ENCODE measurements at regions not wholly inside any gene's neighbourhood (a gene's known extent, or its start where the extent isn't known, plus 50 kb on each side); places are given as distances from the start of the nearest gene placed in this dataset.

DNA sequence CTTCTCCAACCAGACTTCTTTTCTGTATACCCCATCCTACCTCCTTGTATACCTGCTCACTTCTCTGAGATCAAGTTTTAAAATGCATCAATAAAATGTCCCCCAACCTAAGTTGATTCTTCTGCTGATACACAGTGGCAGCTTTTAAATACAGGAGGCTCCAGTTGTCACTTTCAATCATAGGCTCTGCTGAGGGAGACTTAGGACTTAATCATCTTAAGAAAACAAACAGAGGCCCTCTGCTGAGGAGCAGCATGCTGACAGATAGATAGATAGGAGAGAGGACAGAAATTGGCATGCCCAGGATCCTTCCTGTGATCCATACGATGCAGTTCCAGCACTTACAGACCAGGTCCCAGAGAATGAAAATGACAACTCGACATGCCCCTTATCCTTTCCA, 311.0 kb upstream of the PROX1 start:
- H3K27ac ChIP-seq (ENCODE audit: low read depth in 1 of 2, low read length in 2 of 2) = no peak overlapping the region
- DNase-seq = no peak
- intact Hi-C loops (cut with micrococcal nuclease) = no loop called here
- no peaks in the 10 kb centered on the region for H3K36me3 ChIP-seq (replicated peaks in 1 of 2; ENCODE audit: control insufficient read depth in 1 of 2, insufficient read depth in 2 of 2, low read length in 2 of 2)
- no peaks in the 10 kb centered on the region for H3K27me3 ChIP-seq (ENCODE audit: control insufficient read depth in 2 of 2, insufficient read depth in 2 of 2, low read length in 2 of 2)
- Mint-ChIP-seq H3K27me3 (ENCODE audit: low read depth in 3 of 3) (no peaks in the 10 kb centered on the region), H3K4me1 (no peaks in the 10 kb centered on the region), H3K9me3 (peaks cover 0 to 7% (median 4%) of the 10 kb centered on the region in 7 donors), H3K4me3 (no peak overlapping the region), H3K36me3 (no peaks in the 10 kb centered on the region), H3K27ac (no peak overlapping the region)
- H4K20me1 ChIP-seq (ENCODE audit: insufficient read depth, low read length) = no peaks in the 10 kb centered on the region
- H3K4me1 ChIP-seq (ENCODE audit: control insufficient read depth in 1 of 2, insufficient read depth in 2 of 2, low read length in 2 of 2) = no peaks in the 10 kb centered on the region
- H3K4me2 ChIP-seq (replicated peaks; ENCODE audit: extremely low read depth, low read length, poor library complexity, severe bottlenecking) = no peak overlapping the region
- 94% methylated on average over 2 of the region's 2 CpGs for WGBS (ENCODE audit: insufficient coverage)
- no peaks in the 10 kb centered on the region for H3K79me2 ChIP-seq (ENCODE audit: insufficient read depth, low read length)
- no peak overlapping the region for H3K9ac ChIP-seq (ENCODE audit: insufficient read depth, low read length, poor library complexity, severe bottlenecking)
- H2AFZ ChIP-seq (ENCODE audit: insufficient read depth, low read depth, low read length, poor library complexity, severe bottlenecking) = no peak overlapping the region
- no peaks in the 10 kb centered on the region for H3K9me3 ChIP-seq (replicated peaks in 1 of 2; ENCODE audit: control insufficient read depth in 1 of 2, insufficient read depth in 1 of 2, low read length in 2 of 2)
- no peak overlapping the region for H3K4me3 ChIP-seq (replicated peaks in 1 of 3; ENCODE audit: low read depth in 2 of 3, low read length in 3 of 3)
- TF ChIP-seq, protein P1, sequence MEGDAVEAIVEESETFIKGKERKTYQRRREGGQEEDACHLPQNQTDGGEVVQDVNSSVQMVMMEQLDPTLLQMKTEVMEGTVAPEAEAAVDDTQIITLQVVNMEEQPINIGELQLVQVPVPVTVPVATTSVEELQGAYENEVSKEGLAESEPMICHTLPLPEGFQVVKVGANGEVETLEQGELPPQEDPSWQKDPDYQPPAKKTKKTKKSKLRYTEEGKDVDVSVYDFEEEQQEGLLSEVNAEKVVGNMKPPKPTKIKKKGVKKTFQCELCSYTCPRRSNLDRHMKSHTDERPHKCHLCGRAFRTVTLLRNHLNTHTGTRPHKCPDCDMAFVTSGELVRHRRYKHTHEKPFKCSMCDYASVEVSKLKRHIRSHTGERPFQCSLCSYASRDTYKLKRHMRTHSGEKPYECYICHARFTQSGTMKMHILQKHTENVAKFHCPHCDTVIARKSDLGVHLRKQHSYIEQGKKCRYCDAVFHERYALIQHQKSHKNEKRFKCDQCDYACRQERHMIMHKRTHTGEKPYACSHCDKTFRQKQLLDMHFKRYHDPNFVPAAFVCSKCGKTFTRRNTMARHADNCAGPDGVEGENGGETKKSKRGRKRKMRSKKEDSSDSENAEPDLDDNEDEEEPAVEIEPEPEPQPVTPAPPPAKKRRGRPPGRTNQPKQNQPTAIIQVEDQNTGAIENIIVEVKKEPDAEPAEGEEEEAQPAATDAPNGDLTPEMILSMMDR (IDR thresholded peaks at IDR 0.05) = no peak

- H3K4me3 ChIP-seq (replicated peaks in 1 of 3; ENCODE audit: low read depth in 2 of 3, low read length in 3 of 3) = no peak overlapping the region
- no peaks in the 10 kb centered on the region for H3K27me3 Mint-ChIP-seq (ENCODE audit: low read depth in 3 of 3)
- H3K9me3 ChIP-seq (replicated peaks in 1 of 2; ENCODE audit: control insufficient read depth in 1 of 2, insufficient read depth in 1 of 2, low read length in 2 of 2) = no peaks in the 10 kb centered on the region
- H3K79me2 ChIP-seq (ENCODE audit: insufficient read depth, low read length) = no peaks in the 10 kb centered on the region
- H3K4me1 Mint-ChIP-seq = no peaks in the 10 kb centered on the region
- no peaks in the 10 kb centered on the region for H3K36me3 Mint-ChIP-seq
- no peak overlapping the region for H3K27ac Mint-ChIP-seq
- intact Hi-C loops (cut with micrococcal nuclease) = no loop called here
- H3K27ac ChIP-seq (ENCODE audit: low read depth in 1 of 2, low read length in 2 of 2) = no peak overlapping the region
- H4K20me1 ChIP-seq (ENCODE audit: insufficient read depth, low read length) = no peaks in the 10 kb centered on the region
- no peak overlapping the region for H3K4me2 ChIP-seq (replicated peaks; ENCODE audit: extremely low read depth, low read length, poor library complexity, severe bottlenecking)
- peaks cover 0 to 6% (median 2%) of the 10 kb centered on the region in 7 donors for H3K9me3 Mint-ChIP-seq
- no peak overlapping the region for H2AFZ ChIP-seq (ENCODE audit: insufficient read depth, low read depth, low read length, poor library complexity, severe bottlenecking)
- H3K4me1 ChIP-seq (ENCODE audit: control insufficient read depth in 1 of 2, insufficient read depth in 2 of 2, low read length in 2 of 2) = no peaks in the 10 kb centered on the region
- no peak overlapping the region for H3K9ac ChIP-seq (ENCODE audit: insufficient read depth, low read length, poor library complexity, severe bottlenecking)
- no peaks in the 10 kb centered on the region for H3K36me3 ChIP-seq (replicated peaks in 1 of 2; ENCODE audit: control insufficient read depth in 1 of 2, insufficient read depth in 2 of 2, low read length in 2 of 2)
- no peak for DNase-seq
- TF ChIP-seq, protein P1 (IDR thresholded peaks at IDR 0.05) = no peak
- H3K4me3 Mint-ChIP-seq = no peak overlapping the region
- no peaks in the 10 kb centered on the region for H3K27me3 ChIP-seq (ENCODE audit: control insufficient read depth in 2 of 2, insufficient read depth in 2 of 2, low read length in 2 of 2)
Measured at GRCh38 chr1:213678348-213678747, 309.4 kb upstream of the PROX1 start.
